ENCODE measurements at regions not wholly inside any gene's neighbourhood (a gene's known extent, or its start where the extent isn't known, plus 50 kb on each side); places are given as distances from the start of the nearest gene placed in this dataset.

DNA sequence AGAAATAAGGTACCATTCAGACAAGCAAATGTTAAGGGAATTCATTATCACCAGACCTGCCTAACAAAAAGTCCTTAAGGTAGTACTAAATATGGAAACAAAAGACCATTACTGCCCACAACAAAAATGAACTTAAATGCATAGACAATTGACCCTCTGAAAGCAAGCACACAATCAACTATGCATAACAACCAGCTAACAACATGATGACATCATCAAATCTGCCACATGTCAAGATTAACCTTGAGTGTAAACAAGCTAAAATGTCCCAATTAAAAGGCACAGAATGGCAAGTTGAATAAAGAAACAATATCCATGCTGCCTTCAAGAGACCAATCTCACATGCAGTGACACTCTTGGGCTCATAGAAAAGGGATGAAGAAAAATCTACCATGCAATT lies 160.7 kb upstream of the CPXCR1 start:
- CTCF ChIA-PET, result no interaction called here
- TF ChIP-seq CTCF (IDR thresholded peaks at IDR 0.05; ENCODE audit: unreplicated experiment), result no peak
- POLR2A ChIA-PET, result no interaction called here
- H3K9me3 Mint-ChIP-seq (ENCODE audit: unreplicated experiment), result peaks cover 11% of the 10 kb centered on the region
- no peak overlapping the region for H3K27ac Mint-ChIP-seq (ENCODE audit: low read depth, unreplicated experiment)
- H3K36me3 Mint-ChIP-seq (ENCODE audit: insufficient read depth, unreplicated experiment), result no peaks in the 10 kb centered on the region
- intact Hi-C loops (cut with micrococcal nuclease), result no loop called here
- BruUV-seq (replicated peaks), result no TSS peak
- no peak overlapping the region for H3K4me3 Mint-ChIP-seq (ENCODE audit: unreplicated experiment)
- no peaks in the 10 kb centered on the region for H3K27me3 Mint-ChIP-seq (ENCODE audit: insufficient read depth, unreplicated experiment)
- DNase-seq (ENCODE audit: unreplicated experiment), result no peak
- no peaks in the 10 kb centered on the region for H3K4me1 Mint-ChIP-seq (ENCODE audit: insufficient read depth, unreplicated experiment)

DNA sequence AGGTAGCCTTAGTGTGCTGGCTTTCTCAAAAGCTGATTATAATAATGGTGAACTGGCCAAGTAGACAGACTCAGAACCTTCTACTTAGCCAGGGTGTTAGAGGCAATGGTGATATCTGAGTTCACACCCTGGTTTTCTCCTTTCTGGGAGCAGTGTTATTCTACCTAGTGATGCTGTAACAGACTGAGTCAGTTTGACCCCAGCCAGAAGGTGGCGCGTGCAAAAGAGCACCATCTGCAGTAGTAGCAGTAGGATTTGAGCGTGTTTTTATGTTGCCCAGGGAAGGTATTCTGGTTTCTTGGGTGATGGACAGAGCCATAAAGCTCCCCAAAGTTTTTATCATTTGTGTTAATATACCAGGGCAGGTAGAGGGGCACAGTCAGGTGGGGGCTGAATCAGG lies 143.8 kb upstream of the CPXCR1 start:
- DNase-seq (ENCODE audit: unreplicated experiment), result no peak
- ChIA-PET CTCF (interaction anchor here (1.1 to 3.0 kb wide), 2 partner anchors 10 to 19 kb away, joined by 3 to 15 read pairs; no protein-coding TSS in a partner anchor), POLR2A (interaction anchor here (0.6 kb wide), 1 partner anchor 763 kb away, joined by 4 read pairs; no protein-coding TSS in a partner anchor)
- Mint-ChIP-seq H3K27me3 (ENCODE audit: insufficient read depth, unreplicated experiment) (no peaks in the 10 kb centered on the region), H3K4me3 (ENCODE audit: unreplicated experiment) (no peak overlapping the region), H3K9me3 (ENCODE audit: unreplicated experiment) (peaks cover 12% of the 10 kb centered on the region), H3K4me1 (ENCODE audit: insufficient read depth, unreplicated experiment) (no peaks in the 10 kb centered on the region), H3K36me3 (ENCODE audit: insufficient read depth, unreplicated experiment) (no peaks in the 10 kb centered on the region), H3K27ac (ENCODE audit: low read depth, unreplicated experiment) (no peak overlapping the region)
- no TSS peak for BruUV-seq (replicated peaks)
- no peak for TF ChIP-seq CTCF (IDR thresholded peaks at IDR 0.05; ENCODE audit: unreplicated experiment)
- intact Hi-C loops (cut with micrococcal nuclease), result no loop called here

GRCh38 chrX:88604433-88605221 lies 142.4 kb upstream of the CPXCR1 start:
- no peaks in the 10 kb centered on the region for H3K4me1 Mint-ChIP-seq (ENCODE audit: insufficient read depth, unreplicated experiment)
- DNase-seq (ENCODE audit: unreplicated experiment), result no peak
- no peaks in the 10 kb centered on the region for H3K27me3 Mint-ChIP-seq (ENCODE audit: insufficient read depth, unreplicated experiment)
- no peak overlapping the region for H3K27ac Mint-ChIP-seq (ENCODE audit: low read depth, unreplicated experiment)
- TF ChIP-seq CTCF (IDR thresholded peaks at IDR 0.05; ENCODE audit: unreplicated experiment), result no peak
- ChIA-PET POLR2A (no interaction called here), CTCF (interaction anchor here (3.0 kb wide), 1 partner anchor 9 kb away, joined by 15 read pairs; no protein-coding TSS in a partner anchor)
- intact Hi-C loops (cut with micrococcal nuclease), result no loop called here
- H3K9me3 Mint-ChIP-seq (ENCODE audit: unreplicated experiment), result peaks cover 8% of the 10 kb centered on the region
- no peaks in the 10 kb centered on the region for H3K36me3 Mint-ChIP-seq (ENCODE audit: insufficient read depth, unreplicated experiment)
- no TSS peak for BruUV-seq (replicated peaks)
- H3K4me3 Mint-ChIP-seq (ENCODE audit: unreplicated experiment), result no peak overlapping the region

DNA sequence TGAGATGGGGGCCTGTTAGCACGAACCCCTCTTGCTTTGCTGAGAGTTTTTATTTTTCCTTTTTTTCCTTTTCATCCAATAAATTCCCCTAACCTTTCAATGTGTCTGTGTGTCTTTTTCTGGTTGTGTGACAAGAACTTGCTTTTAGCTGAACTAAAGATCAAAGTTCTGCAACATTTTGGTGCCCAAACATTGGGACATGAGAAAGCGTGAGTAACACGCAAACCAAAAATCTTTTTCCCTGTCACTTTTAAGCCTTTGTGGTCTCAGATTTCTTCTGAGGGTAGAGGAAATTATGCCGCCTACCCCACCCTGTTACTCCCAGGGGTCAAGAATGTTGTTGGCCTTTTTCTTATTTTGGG lies 141.8 kb upstream of the CPXCR1 start:
- H3K27me3 Mint-ChIP-seq (ENCODE audit: insufficient read depth, unreplicated experiment), result no peaks in the 10 kb centered on the region
- intact Hi-C loops (cut with micrococcal nuclease), result no loop called here
- no peak overlapping the region for H3K27ac Mint-ChIP-seq (ENCODE audit: low read depth, unreplicated experiment)
- H3K4me1 Mint-ChIP-seq (ENCODE audit: insufficient read depth, unreplicated experiment), result no peaks in the 10 kb centered on the region
- CTCF ChIA-PET, result interaction anchor here (0.6 to 3.0 kb wide), 2 partner anchors 8 to 67 kb away, joined by 3 to 15 read pairs; no protein-coding TSS in a partner anchor
- no peaks in the 10 kb centered on the region for H3K36me3 Mint-ChIP-seq (ENCODE audit: insufficient read depth, unreplicated experiment)
- no peak for DNase-seq (ENCODE audit: unreplicated experiment)
- TF ChIP-seq CTCF (IDR thresholded peaks at IDR 0.05; ENCODE audit: unreplicated experiment), result no peak
- H3K4me3 Mint-ChIP-seq (ENCODE audit: unreplicated experiment), result no peak overlapping the region
- no TSS peak for BruUV-seq (replicated peaks)
- peaks cover 2% of the 10 kb centered on the region for H3K9me3 Mint-ChIP-seq (ENCODE audit: unreplicated experiment)
- POLR2A ChIA-PET, result no interaction called here

Measured in MCF 10A (cell line).